Dermis microvascular lymphatic vessel endothelial cell (primary cell): ENCODE measurements at regions not wholly inside any gene's neighbourhood (a gene's known extent, or its start where the extent isn't known, plus 50 kb on each side); places are given as distances from the start of the nearest gene placed in this dataset.
"Not testable (repeated sequence)": the region's sequence is repeated elsewhere in the genome, so short reads cannot be mapped to it uniquely, and the experiment has no call there.

Experiments
- DNase-seq, 2 donors: peaks; one replicate each; pipeline versions ENCODE4 v3.0.0 to v3.0.0-alpha.2; 2010; ENCODE audit warnings: low read depth in 2 of 2

GRCh38 chr12:75683995-75684586 is 172.7 kb upstream of the KRR1 start:
- DNase-seq, result not testable (repeated sequence)

- no peak for DNase-seq
Observed at GRCh38 chr12:75683220-75683619, 171.8 kb upstream of the KRR1 start.

GRCh38 chr12:75677522-75677921 is 166.1 kb upstream of the KRR1 start:
- no peak for DNase-seq

- no peak for DNase-seq
Observed at GRCh38 chr12:75674393-75674792, 163.0 kb upstream of the KRR1 start.

GRCh38 chr12:75672200-75672599 is 160.8 kb upstream of the KRR1 start:
- DNase-seq, result no peak

GRCh38 chr12:75670216-75670615 is 158.8 kb upstream of the KRR1 start:
- DNase-seq, result no peak

- peak in 1 of 2 donors; percentile 62 for DNase-seq
Observed at GRCh38 chr12:75666939-75667334, 155.5 kb upstream of the KRR1 start.

- DNase-seq, result no peak
Observed at GRCh38 chr12:75666126-75666938, 154.9 kb upstream of the KRR1 start.

- DNase-seq, result no peak
Observed at GRCh38 chr12:75665216-75665615, 153.8 kb upstream of the KRR1 start.

GRCh38 chr12:75662511-75663159 is 151.2 kb upstream of the KRR1 start:
- DNase-seq, result no peak

- peak in 1 of 2 donors; percentile 59 for DNase-seq
Observed at GRCh38 chr12:75661908-75662307, 150.5 kb upstream of the KRR1 start.

- DNase-seq, result peak in 1 of 2 donors; percentile 47
Observed at GRCh38 chr12:75660805-75661404, 149.5 kb upstream of the KRR1 start.

- DNase-seq, result no peak
Observed at GRCh38 chr12:75660107-75660530, 148.7 kb upstream of the KRR1 start.

GRCh38 chr12:75658901-75659823 is 147.8 kb upstream of the KRR1 start:
- peak; percentile 64 to 85 for DNase-seq

GRCh38 chr12:75658286-75658685 is 146.9 kb upstream of the KRR1 start:
- DNase-seq, result no peak

GRCh38 chr12:75657831-75658230 is 146.4 kb upstream of the KRR1 start:
- no peak for DNase-seq

GRCh38 chr12:75657354-75657753 is 145.9 kb upstream of the KRR1 start:
- not testable (repeated sequence) for DNase-seq

GRCh38 chr12:75656648-75657047 is 145.2 kb upstream of the KRR1 start:
- DNase-seq, result peak; percentile 7 to 34

- no peak for DNase-seq
Observed at GRCh38 chr12:75656210-75656609, 144.8 kb upstream of the KRR1 start.

- DNase-seq, result no peak
Observed at GRCh38 chr12:75655315-75655806, 144.0 kb upstream of the KRR1 start.

GRCh38 chr12:75651342-75651695 is 139.9 kb upstream of the KRR1 start:
- DNase-seq, result no peak
